ENCODE measurements at regions not wholly inside any gene's neighbourhood (a gene's known extent, or its start where the extent isn't known, plus 50 kb on each side); places are given as distances from the start of the nearest gene placed in this dataset.
A peak's percentile ranks its signal among the peaks of the same experiment; 100 is the strongest.

DNA sequence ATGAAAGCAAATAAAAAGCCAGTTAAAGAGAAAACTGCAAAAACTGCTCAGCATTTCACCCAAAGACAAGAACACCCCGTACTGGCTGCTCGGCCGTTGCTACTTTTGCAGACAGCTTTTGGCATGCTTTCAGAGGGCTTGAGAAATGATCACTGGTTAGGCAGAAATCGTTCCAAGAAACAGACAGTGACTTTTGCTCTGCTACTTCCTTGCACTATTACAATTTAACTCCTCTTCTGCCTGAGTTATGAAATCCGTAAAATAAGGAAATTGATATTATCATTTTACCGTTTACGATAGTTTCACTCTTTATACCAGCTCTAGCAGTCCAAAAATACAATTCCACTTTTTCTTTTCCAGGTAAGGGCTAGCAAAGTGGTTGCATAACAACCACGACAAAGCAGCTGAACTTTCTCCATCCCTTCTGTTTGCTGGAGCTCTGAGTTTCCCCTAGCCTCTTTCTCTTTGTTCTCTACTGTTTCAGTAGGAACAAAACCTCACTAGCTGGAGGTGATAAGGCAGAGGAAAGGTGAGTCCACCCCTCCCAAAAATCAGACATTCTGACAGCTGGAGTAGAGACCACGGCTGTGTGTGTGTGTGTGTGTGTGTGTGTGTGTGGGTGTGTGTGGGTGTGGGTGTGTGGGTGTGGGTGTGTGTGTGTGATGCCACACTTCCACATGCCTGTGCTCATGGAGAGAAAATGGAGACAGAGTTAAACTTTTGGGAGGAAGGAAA lies 191.8 kb upstream of the RREB1 start:
- Mint-ChIP-seq H3K36me3 (no peaks in the 10 kb centered on the region), H3K9me3 (no peaks in the 10 kb centered on the region), H3K4me3 (peak overlapping the region in 1 of 2 donors; percentile 3), H3K4me1 (peaks cover 12 to 31% of the 10 kb centered on the region in 2 donors), H3K27ac (no peak overlapping the region), H3K27me3 (peaks cover 4% of the 10 kb centered on the region in 2 donors)
- no peak for ATAC-seq (replicated peaks)
- no peak for DNase-seq

DNA sequence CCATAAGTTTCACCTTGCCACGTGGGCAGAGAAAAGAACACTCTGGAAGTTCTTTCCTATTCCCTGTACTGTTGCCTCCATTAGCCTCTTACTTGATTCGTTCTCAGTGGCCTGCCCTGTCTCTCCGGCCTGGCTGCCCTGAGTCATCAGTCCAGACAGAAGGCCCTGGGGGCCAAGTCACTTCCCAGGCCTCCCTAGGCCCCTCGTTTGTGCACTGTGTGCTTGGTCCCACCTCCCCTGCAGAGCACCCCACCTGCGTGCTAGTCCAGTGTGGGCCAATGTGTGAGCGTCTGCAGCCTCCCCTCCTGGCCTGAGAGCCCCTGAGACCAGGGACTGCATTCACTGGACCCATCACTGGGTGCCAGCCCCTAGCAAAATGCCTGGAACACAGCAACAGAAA lies 191.2 kb upstream of the RREB1 start:
- no peak for ATAC-seq (replicated peaks)
- H3K4me1 Mint-ChIP-seq = peaks cover 12 to 32% of the 10 kb centered on the region in 2 donors
- H3K4me3 Mint-ChIP-seq = no peak overlapping the region
- no peak for DNase-seq
- no peaks in the 10 kb centered on the region for H3K9me3 Mint-ChIP-seq
- H3K27ac Mint-ChIP-seq = no peak overlapping the region
- H3K36me3 Mint-ChIP-seq = no peaks in the 10 kb centered on the region
- H3K27me3 Mint-ChIP-seq = peaks cover 4% of the 10 kb centered on the region in 2 donors

DNA sequence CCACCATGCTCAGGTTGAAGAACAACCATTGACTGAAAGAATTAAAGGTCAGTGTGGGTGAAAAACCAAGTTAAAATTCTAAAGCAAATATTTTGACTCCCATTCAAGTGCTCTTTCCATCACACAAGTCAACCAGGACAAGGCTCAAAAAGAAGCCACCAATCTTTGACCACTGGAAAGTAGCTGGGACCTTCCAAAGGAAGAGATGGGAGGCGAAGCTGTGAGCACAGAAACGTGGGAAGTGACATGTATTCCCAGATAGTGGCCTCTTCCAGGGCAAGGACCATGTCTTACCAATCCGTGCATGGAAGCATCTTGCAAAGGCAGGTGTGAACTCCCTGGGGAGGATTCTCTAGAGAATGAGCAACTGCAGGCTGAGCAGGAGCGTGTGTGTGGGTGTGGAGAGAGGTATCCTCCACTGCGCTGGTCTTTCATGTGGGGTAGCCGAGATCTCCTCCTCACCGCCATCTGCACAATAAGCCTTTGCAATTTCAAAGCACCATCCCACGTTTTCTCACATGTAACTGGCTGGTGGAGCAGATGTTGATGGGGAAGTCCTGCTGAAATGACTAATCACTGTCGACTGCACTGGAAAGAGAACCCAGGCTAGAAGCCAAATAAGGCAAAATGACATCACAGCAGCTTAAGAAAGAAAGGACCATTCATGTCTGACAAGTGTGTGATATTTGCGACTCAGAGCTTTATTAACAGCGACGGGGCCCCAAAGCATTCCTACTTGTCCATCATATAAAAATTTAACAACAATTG lies 189.4 kb upstream of the RREB1 start:
- DNase-seq = peak; percentile 73
- Mint-ChIP-seq H3K27ac (no peak overlapping the region), H3K9me3 (no peaks in the 10 kb centered on the region), H3K4me3 (no peak overlapping the region), H3K36me3 (no peaks in the 10 kb centered on the region), H3K27me3 (peaks cover 4% of the 10 kb centered on the region in 2 donors), H3K4me1 (peaks cover 12 to 32% of the 10 kb centered on the region in 2 donors)
- ATAC-seq (replicated peaks) = peak; percentile 92 to 94

DNA sequence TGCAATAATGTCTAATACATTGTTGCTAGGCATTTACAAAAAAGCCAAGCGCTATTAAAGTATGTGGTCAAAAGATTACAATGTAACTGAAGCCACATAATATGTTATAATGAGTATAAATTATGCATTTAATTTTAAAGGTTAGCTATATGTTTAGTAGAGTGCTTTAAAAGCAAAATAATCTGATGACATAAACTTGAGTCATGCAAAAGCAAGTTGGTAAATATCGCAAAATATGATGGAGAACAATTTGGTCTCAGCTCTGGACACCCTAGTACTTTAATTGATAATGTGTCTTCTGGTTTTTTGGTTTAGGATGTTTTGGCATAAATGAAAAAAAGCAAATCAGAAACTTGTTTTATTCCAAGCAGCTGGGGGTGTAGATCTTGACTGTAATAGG lies 188.6 kb upstream of the RREB1 start:
- Mint-ChIP-seq H3K4me1 (peaks cover 12 to 32% of the 10 kb centered on the region in 2 donors), H3K4me3 (no peak overlapping the region), H3K36me3 (no peaks in the 10 kb centered on the region), H3K27me3 (peaks cover 4% of the 10 kb centered on the region in 2 donors), H3K27ac (no peak overlapping the region), H3K9me3 (no peaks in the 10 kb centered on the region)
- ATAC-seq (replicated peaks) = no peak
- no peak for DNase-seq

DNA sequence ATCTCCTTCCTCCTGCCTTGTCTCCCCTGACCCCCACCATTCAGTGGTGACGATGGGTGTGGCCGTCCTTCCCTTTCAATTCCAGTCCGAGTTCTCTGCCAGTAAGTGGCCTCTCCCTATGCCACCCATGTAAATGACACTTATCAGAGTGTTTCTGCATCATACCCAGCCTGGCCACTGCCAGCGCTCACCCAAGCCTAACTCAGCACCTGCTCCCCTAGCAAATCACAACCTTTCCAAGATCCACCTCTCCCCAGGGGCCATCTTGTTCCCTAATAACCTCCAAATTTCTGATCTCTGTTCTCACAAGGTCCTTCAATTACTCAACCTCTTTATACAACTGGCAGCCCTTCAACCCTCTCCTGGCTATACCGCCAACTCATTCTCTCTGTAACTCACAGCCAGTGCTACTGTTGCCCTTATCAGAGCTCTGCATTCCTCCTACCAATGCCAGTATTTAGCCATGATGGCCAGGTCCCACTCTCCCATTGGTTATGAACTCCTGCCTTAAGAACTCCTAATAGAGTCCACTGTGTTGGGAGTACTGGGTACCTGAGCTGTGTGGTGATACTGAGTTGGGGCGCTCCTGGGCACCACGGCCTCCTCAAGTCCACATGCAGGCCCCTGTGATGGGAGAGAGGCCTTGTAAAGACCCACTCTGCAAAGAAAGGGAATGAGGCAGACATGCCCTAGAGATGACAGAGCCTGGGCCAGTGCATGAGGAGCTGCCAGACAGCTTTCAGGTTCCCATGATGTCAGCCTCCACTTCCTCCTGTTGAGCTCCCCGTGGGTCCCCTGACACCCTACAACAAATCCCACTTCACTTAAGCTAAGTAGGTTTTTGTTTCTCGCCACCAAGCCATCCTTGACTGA lies 187.4 kb upstream of the RREB1 start:
- Mint-ChIP-seq H3K27ac (no peak overlapping the region), H3K36me3 (no peaks in the 10 kb centered on the region), H3K4me3 (no peak overlapping the region), H3K27me3 (peaks cover 4% of the 10 kb centered on the region in 2 donors), H3K4me1 (peaks cover 12 to 32% of the 10 kb centered on the region in 2 donors), H3K9me3 (no peaks in the 10 kb centered on the region)
- DNase-seq = no peak
- no peak for ATAC-seq (replicated peaks)

DNA sequence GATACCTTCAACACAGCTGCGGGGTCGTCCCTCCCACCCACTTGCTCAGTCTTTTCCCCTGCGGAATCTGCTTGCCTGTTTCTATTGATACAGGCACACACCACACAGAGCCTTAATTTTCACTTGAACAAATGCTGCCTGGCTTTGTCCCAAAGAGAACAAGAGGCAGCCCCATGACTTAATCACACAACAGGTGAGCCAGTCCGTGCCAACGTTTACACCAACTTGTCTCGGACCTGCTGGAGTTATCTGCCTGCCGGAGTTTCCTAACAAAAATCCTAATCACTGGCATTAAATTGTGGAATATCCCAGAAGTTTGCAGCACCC lies 186.8 kb upstream of the RREB1 start:
- no peaks in the 10 kb centered on the region for H3K9me3 Mint-ChIP-seq
- DNase-seq (no peak), ATAC-seq (replicated peaks) (no peak)
- no peak overlapping the region for H3K27ac Mint-ChIP-seq
- no peak overlapping the region for H3K4me3 Mint-ChIP-seq
- H3K4me1 Mint-ChIP-seq = peaks cover 12 to 26% of the 10 kb centered on the region in 2 donors
- H3K36me3 Mint-ChIP-seq = no peaks in the 10 kb centered on the region
- H3K27me3 Mint-ChIP-seq = peaks cover 4% of the 10 kb centered on the region in 2 donors

DNA sequence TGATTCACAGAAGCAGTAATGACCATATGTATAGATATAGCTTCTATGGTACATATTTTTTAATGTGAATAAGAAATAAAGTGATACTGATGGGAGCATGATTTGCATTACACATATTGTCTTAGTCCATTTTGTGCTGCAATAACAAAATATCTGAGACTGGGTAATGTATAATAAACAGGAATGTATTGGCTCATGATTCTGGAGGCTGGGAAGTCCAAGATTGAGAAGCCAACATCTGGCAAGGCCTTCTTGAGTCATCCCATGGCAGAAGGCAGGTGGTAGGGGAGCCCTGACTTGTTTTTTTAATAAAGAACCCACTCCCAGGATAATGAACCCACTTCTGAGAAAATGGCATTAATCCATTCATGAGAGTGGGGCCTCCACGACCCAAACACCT lies 185.6 kb upstream of the RREB1 start:
- H3K27ac Mint-ChIP-seq = no peak overlapping the region
- no peak overlapping the region for H3K4me3 Mint-ChIP-seq
- DNase-seq (no peak), ATAC-seq (replicated peaks) (no peak)
- peaks cover 9 to 10% of the 10 kb centered on the region in 2 donors for H3K27me3 Mint-ChIP-seq
- H3K36me3 Mint-ChIP-seq = no peaks in the 10 kb centered on the region
- H3K4me1 Mint-ChIP-seq = peaks cover 5 to 16% of the 10 kb centered on the region in 2 donors
- H3K9me3 Mint-ChIP-seq = no peaks in the 10 kb centered on the region

DNA sequence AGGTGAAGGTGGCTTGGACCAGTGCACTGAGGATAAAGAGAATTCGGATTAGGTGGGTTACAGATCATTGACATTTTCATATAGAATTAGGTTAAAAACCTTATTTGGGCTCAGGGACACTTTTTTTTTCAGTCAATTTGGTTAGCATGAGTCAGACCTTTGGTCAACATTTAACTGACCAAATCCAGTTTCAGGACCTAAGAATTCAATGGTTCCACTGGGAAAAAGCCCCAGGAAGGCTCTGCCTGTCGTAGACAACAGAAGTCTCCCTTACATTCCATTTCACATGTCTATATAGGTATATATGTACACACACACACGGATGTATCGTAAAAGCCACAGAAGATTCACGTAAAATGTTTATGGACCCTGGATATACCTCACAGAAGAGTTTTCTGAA lies 184.2 kb upstream of the RREB1 start:
- DNase-seq (no peak), ATAC-seq (replicated peaks) (no peak)
- H3K4me3 Mint-ChIP-seq = no peak overlapping the region
- no peaks in the 10 kb centered on the region for H3K9me3 Mint-ChIP-seq
- H3K36me3 Mint-ChIP-seq = no peaks in the 10 kb centered on the region
- peaks cover 2 to 11% of the 10 kb centered on the region in 2 donors for H3K4me1 Mint-ChIP-seq
- peaks cover 14 to 15% of the 10 kb centered on the region in 2 donors for H3K27me3 Mint-ChIP-seq
- H3K27ac Mint-ChIP-seq = no peak overlapping the region

DNA sequence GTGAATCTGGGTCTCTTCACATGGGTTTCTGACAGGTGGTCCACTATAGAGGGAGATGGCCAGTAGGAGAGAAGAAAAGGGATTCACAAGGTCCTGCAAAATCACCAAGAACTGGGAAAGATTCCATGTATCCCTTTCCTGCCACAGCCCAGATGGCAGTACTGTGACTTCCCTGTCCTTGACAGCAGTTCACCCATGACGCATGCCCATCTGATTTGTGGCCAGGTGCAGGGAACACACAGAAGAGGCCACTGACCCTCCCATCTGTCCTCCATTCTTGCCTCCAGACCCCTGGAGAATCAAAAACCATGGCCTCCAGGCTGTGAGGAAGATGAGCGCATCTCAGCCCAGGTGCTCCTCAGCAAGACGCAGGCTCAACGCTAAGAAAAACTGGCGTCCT lies 183.1 kb upstream of the RREB1 start:
- Mint-ChIP-seq H3K27ac (no peak overlapping the region), H3K9me3 (no peaks in the 10 kb centered on the region), H3K4me1 (peaks cover 2 to 11% of the 10 kb centered on the region in 2 donors), H3K4me3 (no peak overlapping the region), H3K27me3 (peaks cover 15 to 16% of the 10 kb centered on the region in 2 donors), H3K36me3 (no peaks in the 10 kb centered on the region)
- ATAC-seq (replicated peaks) (no peak), DNase-seq (no peak)

DNA sequence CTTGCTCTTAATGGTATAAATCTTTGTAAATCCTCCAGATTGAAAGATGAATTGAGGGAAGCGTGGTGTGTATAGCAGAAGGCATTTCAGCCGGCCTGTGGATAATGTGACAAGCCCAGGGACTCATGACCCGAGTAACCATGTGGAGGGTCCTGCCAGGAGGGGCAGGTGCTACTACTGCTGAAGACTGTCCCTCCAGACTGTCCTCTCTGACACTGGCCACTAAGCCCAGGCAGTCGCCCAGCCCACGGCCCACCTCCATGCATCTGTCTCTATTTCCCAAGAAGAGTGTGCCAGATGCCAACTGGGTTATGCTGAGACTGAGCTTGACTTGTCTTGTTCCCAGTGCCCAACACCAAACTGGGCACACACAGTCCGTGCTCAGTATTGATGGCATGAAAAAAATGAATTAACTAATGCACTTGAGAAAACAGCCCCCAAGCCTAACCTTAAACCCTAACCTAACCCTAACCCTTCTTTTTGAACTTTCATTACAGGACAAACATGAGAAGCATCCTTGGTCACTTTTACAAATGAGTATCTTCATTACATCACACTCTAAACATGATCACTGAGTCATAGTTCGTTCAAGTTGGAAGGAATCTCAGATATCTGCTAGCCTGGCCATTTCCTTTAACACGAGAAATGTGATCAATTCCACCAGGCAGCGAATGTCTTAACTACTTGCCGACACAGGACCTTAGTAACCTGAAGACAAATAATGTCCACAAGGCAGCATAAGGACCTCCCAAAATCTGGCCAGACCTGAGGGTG lies 182.2 kb upstream of the RREB1 start:
- no peak overlapping the region for H3K27ac Mint-ChIP-seq
- no peak overlapping the region for H3K4me3 Mint-ChIP-seq
- H3K36me3 Mint-ChIP-seq = no peaks in the 10 kb centered on the region
- H3K9me3 Mint-ChIP-seq = no peaks in the 10 kb centered on the region
- DNase-seq (no peak), ATAC-seq (replicated peaks) (no peak)
- peaks cover 11 to 12% of the 10 kb centered on the region in 2 donors for H3K27me3 Mint-ChIP-seq
- peaks cover 4 to 10% of the 10 kb centered on the region in 2 donors for H3K4me1 Mint-ChIP-seq

DNA sequence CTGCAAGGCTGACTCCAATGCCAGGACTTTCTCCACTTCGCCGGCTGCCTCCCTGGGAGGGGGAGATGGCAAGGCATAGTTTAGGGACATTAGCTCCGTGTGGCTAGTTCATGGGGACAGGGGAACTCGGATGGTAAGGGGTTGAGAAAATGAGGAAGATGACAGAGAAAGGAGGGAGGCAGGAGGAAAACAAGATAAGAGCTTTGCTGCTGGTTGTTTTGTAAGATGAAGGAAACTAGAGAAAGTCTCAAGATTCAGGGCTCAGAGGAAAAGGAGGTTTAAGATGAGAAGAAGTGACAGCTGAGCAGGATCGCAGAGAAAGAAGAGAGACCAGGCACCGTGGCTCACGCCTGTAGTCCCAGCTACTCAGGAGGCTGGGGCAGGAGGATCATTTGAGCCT lies 180.9 kb upstream of the RREB1 start:
- Mint-ChIP-seq H3K4me1 (peaks cover 8 to 18% of the 10 kb centered on the region in 2 donors), H3K9me3 (no peaks in the 10 kb centered on the region), H3K36me3 (no peaks in the 10 kb centered on the region), H3K27me3 (peaks cover 11 to 12% of the 10 kb centered on the region in 2 donors), H3K27ac (no peak overlapping the region), H3K4me3 (no peak overlapping the region)
- no peak for DNase-seq
- ATAC-seq (replicated peaks) = no peak

DNA sequence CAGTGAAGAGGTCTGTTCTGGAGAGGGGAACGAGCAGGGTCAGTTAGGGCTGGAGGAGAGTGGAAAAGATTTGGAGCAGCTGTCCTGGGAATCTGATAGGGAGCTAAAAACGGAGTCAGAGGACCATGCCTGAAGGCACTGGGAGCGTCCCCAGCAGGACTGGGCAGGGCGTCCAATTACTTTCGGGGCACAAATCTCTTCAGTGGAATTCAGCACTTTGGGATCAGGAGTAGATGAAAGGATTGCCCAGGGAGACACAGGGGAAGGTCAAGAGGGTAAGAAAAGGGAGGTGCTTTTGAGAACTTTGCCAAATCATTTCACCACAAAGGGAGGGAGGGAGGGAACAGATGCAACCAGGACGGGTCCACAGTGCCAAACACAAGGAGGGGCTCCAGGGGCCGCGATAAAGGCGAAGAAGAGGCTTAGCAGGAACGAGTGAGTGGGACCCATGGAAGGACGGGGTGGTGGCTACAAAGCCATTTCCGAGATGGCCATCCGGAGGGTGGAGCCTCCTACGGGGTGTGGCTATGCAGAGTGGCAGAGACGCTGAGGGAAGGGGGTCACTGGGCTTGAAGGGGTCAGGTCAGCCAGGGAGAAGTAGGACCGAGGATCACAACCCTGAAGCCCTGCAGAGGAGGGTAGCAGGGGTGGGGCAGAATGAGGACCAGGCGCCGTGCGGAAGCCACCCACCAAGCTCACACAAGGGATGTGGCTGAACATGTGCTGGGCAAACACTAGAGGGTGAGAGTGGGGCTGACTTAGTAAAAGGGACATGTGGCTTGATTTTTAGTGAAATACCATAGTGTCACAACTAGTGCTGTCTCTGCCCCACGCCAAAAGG lies 180.0 kb upstream of the RREB1 start:
- no peak for DNase-seq
- Mint-ChIP-seq H3K36me3 (no peaks in the 10 kb centered on the region), H3K4me3 (peak overlapping the region; percentile 37 to 45), H3K9me3 (no peaks in the 10 kb centered on the region), H3K27ac (no peak overlapping the region), H3K4me1 (peaks cover 12 to 27% of the 10 kb centered on the region in 2 donors), H3K27me3 (peaks cover 11 to 13% of the 10 kb centered on the region in 2 donors)
- ATAC-seq (replicated peaks) = peak; percentile 26 to 52

DNA sequence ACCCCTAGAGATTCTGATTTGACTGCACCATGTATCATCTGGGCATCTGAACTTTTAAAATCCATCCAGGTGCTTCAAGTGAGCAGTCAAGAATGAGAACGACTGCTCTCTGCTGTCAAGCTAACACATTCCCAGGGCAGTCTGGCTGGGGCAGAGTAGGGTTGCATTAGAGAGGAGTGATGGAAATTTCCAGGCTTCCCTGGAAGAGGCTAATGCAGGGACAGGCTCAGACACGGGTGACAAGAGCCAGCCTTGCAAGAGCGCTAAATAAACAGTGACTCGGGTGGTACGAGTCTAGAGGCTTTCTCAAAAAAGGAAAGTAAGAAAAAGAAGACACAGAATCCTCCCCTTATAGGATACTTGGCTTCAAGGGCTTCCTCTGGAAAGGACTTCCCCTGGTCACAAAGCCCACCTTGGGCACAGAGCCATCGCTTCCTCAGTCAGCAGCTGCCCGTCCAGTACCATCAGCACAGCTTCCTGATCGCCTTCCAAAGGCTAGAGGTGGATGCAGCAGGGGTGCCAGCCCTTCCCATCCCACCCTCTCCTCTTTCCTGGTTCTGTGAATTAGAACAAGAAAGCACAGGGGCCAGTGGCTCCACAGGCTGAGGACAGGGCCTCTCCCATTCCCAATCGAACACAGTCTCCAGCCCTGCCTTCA lies 177.4 kb upstream of the RREB1 start:
- ATAC-seq (replicated peaks) (no peak), DNase-seq (no peak)
- peaks cover 11 to 17% of the 10 kb centered on the region in 2 donors for H3K27me3 Mint-ChIP-seq
- H3K36me3 Mint-ChIP-seq = no peaks in the 10 kb centered on the region
- no peak overlapping the region for H3K4me3 Mint-ChIP-seq
- peak overlapping the region; percentile 52 for H3K27ac Mint-ChIP-seq
- H3K9me3 Mint-ChIP-seq = no peaks in the 10 kb centered on the region
- H3K4me1 Mint-ChIP-seq = peaks cover 16 to 38% of the 10 kb centered on the region in 2 donors

Data from stimulated activated naive B cell treated with anti-CD40 and anti-IgM and Interleukin-4, amounts not matched to agents 10 μg/mL and 1 μg/mL and 100 μg/mL, for 72 hours (primary cell).